ENCODE measurements at regions not wholly inside any gene's neighbourhood (a gene's known extent, or its start where the extent isn't known, plus 50 kb on each side); places are given as distances from the start of the nearest gene placed in this dataset.

DNA sequence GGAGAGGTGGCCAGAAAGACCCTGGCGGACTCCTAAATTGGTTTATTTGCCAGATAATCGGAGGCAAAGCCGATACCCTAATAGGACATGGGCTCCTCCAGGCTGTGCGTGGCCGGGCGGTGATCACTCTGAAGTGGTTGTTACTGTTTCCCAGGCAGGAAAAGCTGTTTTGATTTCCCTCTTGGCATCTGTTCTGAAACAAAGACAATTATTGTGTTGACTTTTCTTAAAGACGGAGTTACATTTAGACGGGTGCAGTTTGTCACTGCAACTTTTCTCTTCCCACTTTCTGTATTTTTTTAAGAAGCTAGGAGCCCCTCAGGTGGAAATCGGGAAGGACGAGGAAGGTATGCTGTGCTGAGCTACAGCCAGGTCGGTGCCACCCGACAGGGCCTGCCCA, 1288.4 kb downstream of the BRD1 start:
- Histone ChIP-seq H3K27ac (ENCODE audit: low read length) (no peak overlapping the region), H3K36me3 (ENCODE audit: control insufficient read depth in 2 of 2, insufficient read depth in 2 of 2, low read length in 2 of 2) (no peaks in the 10 kb centered on the region), H3K9ac (ENCODE audit: low read length in 2 of 2) (no peak overlapping the region), H3K4me3 (ENCODE audit: low read length in 2 of 2) (no peak overlapping the region), H3K27me3 (ENCODE audit: control insufficient read depth in 1 of 2, insufficient read depth in 2 of 2, low read length in 2 of 2) (peaks cover 0 to 5% of the 10 kb centered on the region in 2 donors), H3K4me1 (ENCODE audit: control insufficient read depth, insufficient read depth, low read length) (no peaks in the 10 kb centered on the region), H3K9me3 (ENCODE audit: control insufficient read depth in 2 of 2, low read length in 2 of 2) (peaks cover 0 to 1% of the 10 kb centered on the region in 2 donors)

DNA sequence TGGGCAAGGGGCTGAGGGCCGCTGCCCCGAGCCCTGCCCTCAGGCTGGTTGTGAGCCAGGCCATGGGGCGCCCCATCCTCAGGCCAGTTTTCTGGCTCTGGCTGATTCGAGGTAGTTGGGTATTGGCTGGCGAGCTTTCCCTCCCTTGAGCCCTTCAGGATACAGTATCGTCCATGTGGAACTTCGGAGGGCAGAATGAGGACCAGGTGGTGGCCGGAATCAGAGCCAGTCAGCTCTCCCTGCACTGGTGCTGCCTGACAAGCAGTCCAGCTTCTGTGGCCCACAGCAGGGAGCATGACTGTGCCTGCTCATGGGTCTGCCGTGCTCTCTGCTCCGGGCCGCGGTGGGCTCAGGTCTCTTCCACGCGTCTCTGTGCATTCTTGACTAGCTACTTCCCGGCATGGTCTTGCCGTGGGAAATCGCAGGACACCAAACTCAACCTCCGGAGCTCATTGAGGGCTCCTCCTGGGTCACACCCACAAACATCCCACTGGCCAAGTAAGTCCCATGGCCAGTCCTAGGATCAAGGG, 1289.3 kb downstream of the BRD1 start:
- Histone ChIP-seq H3K9ac (ENCODE audit: low read length in 2 of 2) (no peak overlapping the region), H3K4me3 (ENCODE audit: low read length in 2 of 2) (no peak overlapping the region), H3K4me1 (ENCODE audit: control insufficient read depth, insufficient read depth, low read length) (no peaks in the 10 kb centered on the region), H3K27ac (ENCODE audit: low read length) (no peak overlapping the region), H3K9me3 (ENCODE audit: control insufficient read depth in 2 of 2, low read length in 2 of 2) (no peaks in the 10 kb centered on the region), H3K36me3 (ENCODE audit: control insufficient read depth in 2 of 2, insufficient read depth in 2 of 2, low read length in 2 of 2) (no peaks in the 10 kb centered on the region), H3K27me3 (ENCODE audit: control insufficient read depth in 1 of 2, insufficient read depth in 2 of 2, low read length in 2 of 2) (peaks cover 0 to 8% of the 10 kb centered on the region in 2 donors)

DNA sequence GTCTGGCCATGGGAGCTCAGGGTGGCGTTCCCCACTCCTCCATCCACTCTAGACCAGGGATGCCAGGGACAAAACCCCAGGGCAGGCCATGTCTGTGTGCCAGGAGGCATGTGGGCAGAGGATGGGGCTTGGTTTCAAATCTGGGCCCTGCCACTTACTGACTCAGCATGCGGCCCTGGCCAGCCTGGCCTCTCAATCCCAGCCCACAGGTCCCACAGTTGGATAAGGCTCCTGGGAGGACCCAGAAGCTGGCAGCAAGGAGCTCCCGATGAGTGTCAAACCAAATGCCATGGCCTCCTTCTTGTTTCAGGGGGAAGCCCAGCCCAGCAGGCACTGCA, 1290.4 kb downstream of the BRD1 start:
- Histone ChIP-seq H3K4me3 (ENCODE audit: low read length in 2 of 2) (no peak overlapping the region), H3K36me3 (ENCODE audit: control insufficient read depth in 2 of 2, insufficient read depth in 2 of 2, low read length in 2 of 2) (no peaks in the 10 kb centered on the region), H3K27me3 (ENCODE audit: control insufficient read depth in 1 of 2, insufficient read depth in 2 of 2, low read length in 2 of 2) (peaks cover 0 to 8% of the 10 kb centered on the region in 2 donors), H3K9ac (ENCODE audit: low read length in 2 of 2) (no peak overlapping the region), H3K4me1 (ENCODE audit: control insufficient read depth, insufficient read depth, low read length) (no peaks in the 10 kb centered on the region), H3K9me3 (ENCODE audit: control insufficient read depth in 2 of 2, low read length in 2 of 2) (no peaks in the 10 kb centered on the region), H3K27ac (ENCODE audit: low read length) (no peak overlapping the region)

GRCh38 chr22:48536541-48537342, 1290.9 kb downstream of the BRD1 start:
- Histone ChIP-seq H3K36me3 (ENCODE audit: control insufficient read depth in 2 of 2, insufficient read depth in 2 of 2, low read length in 2 of 2) (no peaks in the 10 kb centered on the region), H3K9ac (ENCODE audit: low read length in 2 of 2) (no peak overlapping the region), H3K27me3 (ENCODE audit: control insufficient read depth in 1 of 2, insufficient read depth in 2 of 2, low read length in 2 of 2) (peaks cover 0 to 8% of the 10 kb centered on the region in 2 donors), H3K4me1 (ENCODE audit: control insufficient read depth, insufficient read depth, low read length) (no peaks in the 10 kb centered on the region), H3K27ac (ENCODE audit: low read length) (no peak overlapping the region), H3K9me3 (ENCODE audit: control insufficient read depth in 2 of 2, low read length in 2 of 2) (no peaks in the 10 kb centered on the region), H3K4me3 (ENCODE audit: low read length in 2 of 2) (no peak overlapping the region)

DNA sequence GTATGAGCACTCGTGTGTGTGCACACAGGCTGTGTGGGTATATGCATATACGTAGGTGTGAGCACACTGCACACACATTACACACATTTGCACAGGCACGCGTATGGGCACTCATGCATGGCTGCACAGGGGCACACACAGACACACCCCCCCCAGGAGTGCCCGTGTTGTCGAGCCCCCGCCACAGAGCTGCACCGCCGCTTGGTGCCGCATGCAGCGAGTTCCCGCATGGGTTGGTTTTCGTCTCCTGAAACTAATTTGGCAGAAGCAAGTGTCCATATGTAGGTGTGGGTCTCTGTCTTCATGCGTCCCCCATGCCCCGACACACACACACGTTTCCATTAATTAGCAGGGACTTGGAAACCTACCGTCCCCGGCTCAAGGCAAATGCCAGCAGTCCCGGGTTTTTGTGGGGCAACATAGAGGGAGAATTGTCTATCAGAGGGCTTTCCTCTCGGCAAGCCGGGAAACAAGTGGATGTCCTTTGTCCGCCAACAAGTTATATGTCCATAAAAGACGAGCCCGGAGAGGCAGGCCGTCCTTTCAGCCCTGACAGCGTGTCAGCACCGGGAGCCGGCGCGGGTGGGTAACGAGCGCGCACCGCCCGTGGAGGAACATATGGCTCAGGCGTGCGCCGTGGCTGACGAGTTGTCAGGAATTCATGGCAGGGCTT, 1291.7 kb downstream of the BRD1 start:
- H3K36me3 ChIP-seq (ENCODE audit: control insufficient read depth in 2 of 2, insufficient read depth in 2 of 2, low read length in 2 of 2) = no peaks in the 10 kb centered on the region
- H3K27ac ChIP-seq (ENCODE audit: low read length) = no peak overlapping the region
- no peaks in the 10 kb centered on the region for H3K4me1 ChIP-seq (ENCODE audit: control insufficient read depth, insufficient read depth, low read length)
- no peak overlapping the region for H3K9ac ChIP-seq (ENCODE audit: low read length in 2 of 2)
- no peak overlapping the region for H3K4me3 ChIP-seq (ENCODE audit: low read length in 2 of 2)
- peaks cover 0 to 8% of the 10 kb centered on the region in 2 donors for H3K27me3 ChIP-seq (ENCODE audit: control insufficient read depth in 1 of 2, insufficient read depth in 2 of 2, low read length in 2 of 2)
- H3K9me3 ChIP-seq (ENCODE audit: control insufficient read depth in 2 of 2, low read length in 2 of 2) = no peaks in the 10 kb centered on the region

DNA sequence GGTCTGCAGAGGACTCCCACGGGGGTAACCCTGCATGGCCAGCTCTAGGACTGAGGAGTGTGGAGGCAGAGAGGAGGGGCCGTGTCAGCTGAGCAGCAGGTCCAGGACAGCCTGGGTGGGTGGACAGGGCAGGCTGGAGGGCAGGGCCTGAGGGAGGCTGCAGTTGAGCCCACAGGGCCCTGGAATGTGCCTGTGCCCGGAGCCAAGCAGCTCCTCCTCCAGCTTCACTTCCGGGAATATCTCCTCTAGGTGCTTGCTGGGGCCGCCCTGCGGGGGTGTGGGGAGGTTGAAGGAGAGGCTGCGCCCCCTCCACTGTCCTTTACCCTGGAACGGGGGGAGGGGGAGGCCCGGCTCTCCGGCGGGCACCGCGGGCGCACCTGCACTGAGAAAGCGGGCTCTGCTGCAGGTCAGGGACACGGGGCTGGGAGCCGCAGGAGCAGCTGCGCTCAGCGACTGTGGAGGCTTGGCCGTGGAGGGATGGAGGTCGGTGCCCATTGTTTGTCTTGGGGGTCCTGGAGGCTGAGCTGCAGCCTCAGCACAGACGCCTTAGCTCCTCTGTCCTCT, 1293.2 kb downstream of the BRD1 start:
- H3K9ac ChIP-seq (ENCODE audit: low read length in 2 of 2) = no peak overlapping the region
- peaks cover 0 to 6% of the 10 kb centered on the region in 2 donors for H3K27me3 ChIP-seq (ENCODE audit: control insufficient read depth in 1 of 2, insufficient read depth in 2 of 2, low read length in 2 of 2)
- H3K36me3 ChIP-seq (ENCODE audit: control insufficient read depth in 2 of 2, insufficient read depth in 2 of 2, low read length in 2 of 2) = no peaks in the 10 kb centered on the region
- no peaks in the 10 kb centered on the region for H3K9me3 ChIP-seq (ENCODE audit: control insufficient read depth in 2 of 2, low read length in 2 of 2)
- H3K4me1 ChIP-seq (ENCODE audit: control insufficient read depth, insufficient read depth, low read length) = no peaks in the 10 kb centered on the region
- no peak overlapping the region for H3K27ac ChIP-seq (ENCODE audit: low read length)
- no peak overlapping the region for H3K4me3 ChIP-seq (ENCODE audit: low read length in 2 of 2)

- no peaks in the 10 kb centered on the region for H3K4me1 ChIP-seq (ENCODE audit: control insufficient read depth, insufficient read depth, low read length)
- H3K9ac ChIP-seq (ENCODE audit: low read length in 2 of 2) = no peak overlapping the region
- H3K27me3 ChIP-seq (ENCODE audit: control insufficient read depth in 1 of 2, insufficient read depth in 2 of 2, low read length in 2 of 2) = peaks cover 0 to 6% of the 10 kb centered on the region in 2 donors
- H3K4me3 ChIP-seq (ENCODE audit: low read length in 2 of 2) = no peak overlapping the region
- no peaks in the 10 kb centered on the region for H3K36me3 ChIP-seq (ENCODE audit: control insufficient read depth in 2 of 2, insufficient read depth in 2 of 2, low read length in 2 of 2)
- no peak overlapping the region for H3K27ac ChIP-seq (ENCODE audit: low read length)
- H3K9me3 ChIP-seq (ENCODE audit: control insufficient read depth in 2 of 2, low read length in 2 of 2) = no peaks in the 10 kb centered on the region
Measured at GRCh38 chr22:48532986-48533385, 1294.7 kb downstream of the BRD1 start.

DNA sequence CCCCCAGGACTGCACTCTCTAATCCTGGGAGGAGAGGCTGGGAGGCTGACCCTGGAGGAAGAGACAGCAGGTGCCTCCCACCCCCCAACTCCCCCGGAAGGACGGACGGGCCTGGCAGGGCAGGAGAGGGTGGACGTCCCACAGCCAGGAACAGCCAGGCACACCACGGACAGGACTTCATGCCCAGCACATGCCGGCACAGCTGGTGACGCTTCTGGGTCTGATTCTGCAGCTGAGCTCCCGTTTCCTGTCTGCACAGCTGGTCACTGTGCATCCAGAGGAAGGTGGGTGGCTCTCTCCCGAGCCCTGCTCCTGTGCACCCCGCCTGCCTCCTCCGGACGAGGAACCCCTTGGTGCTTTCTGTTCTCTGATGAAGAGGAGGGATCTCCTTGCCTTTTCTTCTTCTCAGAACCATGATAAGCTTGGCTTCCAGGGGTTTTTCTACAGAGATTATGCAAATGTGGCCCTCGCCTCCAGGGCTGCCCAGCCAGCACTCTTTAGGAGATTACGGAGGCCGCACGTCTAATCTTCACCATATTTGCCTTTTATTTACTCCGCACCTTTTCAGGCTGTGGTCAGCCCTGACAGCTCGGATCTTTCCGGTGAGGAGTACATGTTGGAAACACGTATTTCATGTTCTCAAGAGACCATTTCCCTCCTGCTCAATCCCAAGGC, 1295.8 kb downstream of the BRD1 start:
- Histone ChIP-seq H3K36me3 (ENCODE audit: control insufficient read depth in 2 of 2, insufficient read depth in 2 of 2, low read length in 2 of 2) (no peaks in the 10 kb centered on the region), H3K27me3 (ENCODE audit: control insufficient read depth in 1 of 2, insufficient read depth in 2 of 2, low read length in 2 of 2) (peaks cover 0 to 3% of the 10 kb centered on the region in 2 donors)

DNA sequence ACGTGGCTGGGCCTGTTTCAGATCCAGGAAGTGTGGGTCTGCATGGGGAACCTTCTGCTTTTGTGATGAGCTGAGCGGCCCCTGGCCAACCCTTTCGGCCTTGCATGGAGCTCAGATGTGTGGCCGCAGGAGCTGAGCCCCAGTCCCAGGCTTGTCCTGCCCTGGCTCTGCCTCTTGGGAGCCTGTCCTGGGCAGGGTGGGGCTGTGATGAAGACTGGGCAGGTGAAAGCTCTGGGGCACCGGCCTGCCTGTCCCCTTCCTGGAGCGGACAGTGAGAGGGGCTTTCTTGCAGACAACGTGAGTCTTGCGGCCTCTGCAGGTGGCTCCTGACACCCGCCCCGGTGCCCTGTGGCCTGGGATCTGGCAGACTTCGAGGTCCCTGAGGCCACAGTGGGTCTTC, 1296.6 kb downstream of the BRD1 start:
- Histone ChIP-seq H3K9ac (ENCODE audit: low read length in 2 of 2) (no peak overlapping the region), H3K9me3 (ENCODE audit: control insufficient read depth in 2 of 2, low read length in 2 of 2) (no peaks in the 10 kb centered on the region), H3K4me1 (ENCODE audit: control insufficient read depth, insufficient read depth, low read length) (no peaks in the 10 kb centered on the region), H3K27me3 (ENCODE audit: control insufficient read depth in 1 of 2, insufficient read depth in 2 of 2, low read length in 2 of 2) (peaks cover 0 to 3% of the 10 kb centered on the region in 2 donors), H3K27ac (ENCODE audit: low read length) (no peak overlapping the region), H3K36me3 (ENCODE audit: control insufficient read depth in 2 of 2, insufficient read depth in 2 of 2, low read length in 2 of 2) (no peaks in the 10 kb centered on the region), H3K4me3 (ENCODE audit: low read length in 2 of 2) (no peak overlapping the region)

More for the DNA sequence above, 1295.8 kb downstream of the BRD1 start:
- no peak overlapping the region for H3K9ac ChIP-seq (ENCODE audit: low read length in 2 of 2)
- H3K4me1 ChIP-seq (ENCODE audit: control insufficient read depth, insufficient read depth, low read length) = no peaks in the 10 kb centered on the region
- H3K4me3 ChIP-seq (ENCODE audit: low read length in 2 of 2) = no peak overlapping the region
- H3K27ac ChIP-seq (ENCODE audit: low read length) = no peak overlapping the region
- no peaks in the 10 kb centered on the region for H3K9me3 ChIP-seq (ENCODE audit: control insufficient read depth in 2 of 2, low read length in 2 of 2)

GRCh38 chr22:48530666-48531065, 1297.0 kb downstream of the BRD1 start:
- no peak overlapping the region for H3K27ac ChIP-seq (ENCODE audit: low read length)
- H3K36me3 ChIP-seq (ENCODE audit: control insufficient read depth in 2 of 2, insufficient read depth in 2 of 2, low read length in 2 of 2) = no peaks in the 10 kb centered on the region
- no peak overlapping the region for H3K9ac ChIP-seq (ENCODE audit: low read length in 2 of 2)
- no peak overlapping the region for H3K4me3 ChIP-seq (ENCODE audit: low read length in 2 of 2)
- no peaks in the 10 kb centered on the region for H3K4me1 ChIP-seq (ENCODE audit: control insufficient read depth, insufficient read depth, low read length)
- peaks cover 0 to 3% of the 10 kb centered on the region in 2 donors for H3K27me3 ChIP-seq (ENCODE audit: control insufficient read depth in 1 of 2, insufficient read depth in 2 of 2, low read length in 2 of 2)
- H3K9me3 ChIP-seq (ENCODE audit: control insufficient read depth in 2 of 2, low read length in 2 of 2) = no peaks in the 10 kb centered on the region

Data from stomach smooth muscle (tissue), 2 donors.